GM19452 (cell line): ENCODE measurements at regions not wholly inside any gene's neighbourhood (a gene's known extent, or its start where the extent isn't known, plus 50 kb on each side); places are given as distances from the start of the nearest gene placed in this dataset.
"Not testable (repeated sequence)": the region's sequence is repeated elsewhere in the genome, so short reads cannot be mapped to it uniquely, and the experiment has no call there.

Source experiments
- ATAC-seq: cut with Tn5 transposase; IDR thresholded peaks from one replicate; pipeline ENCODE4 v1.9.1; 2021; ENCODE audit not compliant: unreplicated experiment

DNA sequence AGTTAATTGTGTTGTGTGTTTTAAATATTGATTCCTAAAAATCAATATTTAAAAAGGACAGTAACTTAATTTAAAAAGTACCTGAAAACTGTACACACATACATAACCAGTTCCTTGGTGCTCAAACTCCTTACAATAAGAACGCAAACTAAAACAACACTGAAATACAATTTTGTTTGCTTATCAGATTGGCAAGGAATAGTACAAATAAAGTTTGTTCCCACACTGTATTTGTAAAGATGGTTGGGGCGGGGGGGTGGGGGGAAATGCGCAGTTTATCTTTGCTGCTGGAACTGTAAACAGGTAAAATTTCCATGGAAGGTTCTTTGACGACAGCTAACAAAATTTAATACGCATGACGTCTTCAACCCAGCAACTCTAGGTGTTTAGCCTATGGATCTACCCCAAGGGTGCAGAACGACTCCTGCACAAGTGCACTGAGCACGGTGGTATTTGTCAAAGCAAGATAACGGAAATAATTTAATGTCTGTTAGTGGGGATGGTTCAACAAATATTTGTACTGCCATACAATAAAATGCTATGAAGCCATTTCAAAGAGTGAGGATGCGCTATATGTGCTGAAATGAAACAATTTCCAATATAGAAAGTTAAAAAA lies 96.5 kb downstream of the ING1 start:
- ATAC-seq = no peak

DNA sequence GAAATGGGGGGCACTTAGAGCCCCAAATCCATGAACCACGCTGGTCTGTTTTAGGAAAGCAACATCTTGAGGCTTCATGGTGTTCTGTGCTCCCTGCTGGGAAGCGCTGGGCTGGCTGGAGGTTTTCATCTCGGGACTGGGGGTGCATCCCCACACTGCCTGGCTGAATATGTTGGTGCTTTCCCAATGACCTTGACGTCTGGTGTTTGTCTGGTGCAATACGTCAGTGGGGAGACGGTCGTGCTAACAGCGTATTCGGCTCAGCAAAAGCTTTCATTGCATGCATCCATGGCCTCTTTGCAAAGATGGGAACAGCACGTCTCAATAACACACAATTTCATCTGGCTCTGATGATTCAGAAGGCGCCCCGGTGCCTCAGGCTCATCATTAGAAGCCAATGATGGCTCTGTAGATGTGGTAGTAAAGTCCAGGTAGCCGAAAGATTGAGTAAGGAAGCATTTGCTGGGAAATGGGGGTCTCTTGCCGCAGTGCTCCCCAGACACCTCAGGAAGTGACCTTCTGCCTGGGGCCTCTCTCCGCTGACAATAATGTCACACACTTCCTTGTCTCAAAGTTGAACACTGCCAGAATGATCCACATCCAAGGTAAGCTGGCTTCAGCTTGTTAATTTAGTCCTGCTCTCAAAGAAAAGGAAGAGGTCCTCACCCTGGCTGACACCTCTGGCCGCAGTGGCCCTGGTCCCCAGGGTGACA lies 97.7 kb downstream of the ING1 start:
- no peak for ATAC-seq

DNA sequence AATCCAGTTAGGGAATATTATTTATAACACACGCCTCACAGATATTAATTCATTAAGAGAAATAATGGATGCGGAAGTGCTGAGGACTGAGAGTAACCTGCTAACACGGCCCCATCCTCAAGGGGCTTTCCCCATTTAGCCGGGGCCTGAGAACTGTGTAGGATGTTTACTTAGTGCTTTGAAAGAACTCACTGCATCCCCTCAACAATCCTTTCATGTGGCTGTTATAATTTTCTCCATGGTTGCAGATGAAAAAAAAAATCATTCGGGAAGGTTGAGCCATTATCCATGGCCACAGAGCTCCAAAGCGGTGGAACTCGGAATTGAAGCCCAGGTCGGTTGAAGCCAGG lies 98.2 kb downstream of the ING1 start:
- no peak for ATAC-seq

DNA sequence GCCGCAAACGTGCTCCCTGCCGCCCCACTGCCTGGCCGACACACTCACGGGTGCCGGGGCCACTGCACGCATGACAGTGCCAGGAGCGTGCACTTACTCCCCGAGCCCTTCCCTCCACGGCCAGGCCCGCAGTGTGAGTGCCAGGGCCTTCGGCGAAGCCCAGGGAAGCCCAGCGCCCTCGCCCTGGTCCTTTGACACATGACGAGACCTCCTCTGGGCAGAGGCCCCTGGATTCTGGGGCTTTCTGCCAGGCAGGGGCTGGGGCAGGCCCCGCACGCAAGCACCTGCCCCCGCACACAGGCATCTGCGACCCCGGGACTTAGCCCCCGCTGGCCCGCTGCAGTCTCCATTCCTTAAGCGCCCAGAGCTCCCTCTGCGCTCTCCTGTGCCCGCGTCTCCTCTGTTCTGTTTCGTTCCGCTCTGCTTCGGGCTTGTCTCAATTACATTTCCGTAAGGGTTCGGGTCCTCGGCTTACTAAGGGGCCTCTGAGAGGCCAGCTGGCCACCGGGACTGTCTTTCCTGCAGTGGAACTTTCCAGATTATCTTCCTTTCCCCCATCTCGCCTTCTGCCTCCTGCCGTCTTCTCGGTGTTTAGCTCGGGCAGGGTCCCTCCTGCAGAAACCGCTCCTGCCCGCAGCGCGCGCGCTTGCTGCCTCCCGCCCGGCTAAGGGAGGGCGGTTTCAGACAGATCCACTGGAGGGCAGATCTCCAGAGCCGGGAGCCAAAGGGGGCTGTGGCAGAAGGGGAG lies 98.8 kb downstream of the ING1 start:
- no peak for ATAC-seq

DNA sequence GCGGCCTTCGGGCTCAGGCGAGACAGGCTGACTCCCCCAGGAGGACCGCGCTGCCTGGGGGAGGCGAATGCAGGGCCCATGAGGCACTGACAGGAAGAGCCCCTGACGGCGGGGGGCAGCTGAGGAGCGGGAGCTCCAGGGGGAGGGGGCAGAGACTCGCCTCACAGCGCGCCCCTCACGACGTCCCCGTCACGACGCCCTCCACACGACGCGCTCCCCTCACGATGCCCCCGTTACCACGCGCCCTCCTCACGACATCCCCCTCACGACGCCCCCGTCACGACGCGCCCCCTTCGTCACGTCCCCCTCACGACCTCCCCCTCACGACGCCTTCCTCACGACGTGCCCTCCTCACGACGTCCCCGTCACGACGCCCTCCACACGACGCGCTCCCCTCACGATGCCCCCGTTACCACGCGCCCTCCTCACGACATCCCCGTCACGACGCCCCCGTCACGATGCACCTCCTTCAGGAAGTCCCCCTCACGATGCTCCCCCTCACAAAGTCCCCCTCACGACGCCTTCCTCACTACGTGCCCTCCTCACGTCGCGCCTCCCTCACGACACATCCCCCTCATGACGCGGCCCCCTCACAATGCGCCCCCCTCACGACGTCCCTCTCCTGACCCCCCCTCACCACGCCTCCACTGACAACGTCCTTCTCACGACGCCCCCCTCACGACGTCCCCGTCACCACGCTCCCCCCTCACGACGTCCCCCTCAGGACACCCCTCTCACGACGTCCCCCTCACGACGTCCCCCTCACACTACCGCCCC lies 99.6 kb downstream of the ING1 start:
- no peak for ATAC-seq

DNA sequence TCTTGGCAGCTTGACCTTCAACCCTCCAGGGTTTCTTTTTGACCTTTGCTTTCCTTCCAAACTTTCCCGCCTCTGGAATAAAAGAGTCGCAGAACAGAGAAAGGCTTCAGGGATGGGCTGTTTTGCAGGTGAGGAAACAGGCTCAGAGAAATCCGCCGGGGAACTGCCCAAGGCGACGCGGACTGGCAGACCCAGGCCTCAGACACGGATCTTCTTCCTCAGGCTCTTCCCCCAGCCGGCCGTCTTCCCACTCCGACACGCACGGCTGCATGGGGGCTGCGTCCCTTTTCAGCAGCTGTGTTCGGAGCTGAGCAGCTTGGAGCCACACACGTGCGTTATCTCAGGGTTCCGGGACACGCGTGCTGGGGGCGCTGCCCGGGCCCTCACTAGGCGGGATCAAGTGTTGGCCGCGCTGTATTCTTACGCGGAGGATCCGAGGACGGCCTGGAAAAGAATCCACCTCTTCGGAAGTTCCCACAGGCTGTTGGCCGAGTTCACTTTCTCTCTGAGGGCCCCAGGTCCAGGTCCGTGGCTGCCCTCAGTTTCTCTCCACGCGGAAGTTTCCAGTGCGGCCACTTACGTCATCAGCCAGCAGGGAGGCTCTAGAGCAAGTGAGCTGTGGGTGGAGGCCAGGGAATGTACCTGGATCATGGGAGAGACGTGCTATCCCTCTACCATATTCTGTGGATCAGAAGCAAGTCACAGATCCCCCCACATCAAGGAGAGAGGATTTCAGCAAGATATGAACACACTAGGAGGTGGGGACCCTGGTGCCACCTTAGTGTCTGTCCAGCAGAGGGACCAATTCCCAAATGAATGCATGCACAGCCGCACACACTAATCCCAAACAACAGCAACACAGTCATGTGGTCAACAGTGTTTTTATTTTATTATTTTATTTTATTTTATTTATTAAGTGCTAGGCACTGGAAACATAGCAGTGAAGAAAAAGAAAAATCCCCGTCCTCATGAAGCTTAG lies 100.4 kb downstream of the ING1 start:
- ATAC-seq = no peak

DNA sequence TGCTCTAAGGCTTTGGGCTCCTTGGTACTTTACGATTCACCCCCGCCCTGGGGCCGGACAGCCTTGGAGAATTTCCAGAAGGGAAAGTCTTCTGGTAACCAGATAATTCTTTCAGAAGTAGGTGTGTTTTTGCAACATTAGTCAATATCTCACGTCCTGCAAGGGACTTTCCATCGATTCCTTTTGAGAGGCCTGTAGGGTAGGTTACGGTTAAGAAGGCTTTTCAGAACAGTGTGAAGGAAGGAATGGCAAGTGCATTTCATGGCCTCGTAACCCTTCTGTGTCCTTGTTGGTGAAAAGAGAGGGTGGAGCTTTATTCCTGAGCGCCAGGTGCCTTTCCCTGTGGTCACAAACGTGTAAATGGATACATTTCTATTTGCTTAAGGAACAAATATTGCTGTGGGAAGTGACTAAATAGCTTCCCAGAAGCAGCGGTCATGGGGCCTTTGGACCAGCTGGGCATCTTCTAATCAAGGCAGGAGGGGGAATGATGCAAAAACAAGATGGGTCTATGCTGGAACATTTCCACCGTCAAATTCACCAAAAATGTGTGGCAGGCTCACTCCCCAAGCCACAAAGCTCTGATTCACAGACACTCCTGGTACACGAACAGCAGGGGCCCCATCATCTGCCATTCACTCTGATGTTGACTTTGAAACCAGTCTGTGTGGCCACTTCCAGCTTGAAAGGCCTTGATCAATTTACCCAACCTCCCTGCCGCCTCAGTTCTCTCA lies 99.2 kb downstream of the ANKRD10 start:
- no peak for ATAC-seq

DNA sequence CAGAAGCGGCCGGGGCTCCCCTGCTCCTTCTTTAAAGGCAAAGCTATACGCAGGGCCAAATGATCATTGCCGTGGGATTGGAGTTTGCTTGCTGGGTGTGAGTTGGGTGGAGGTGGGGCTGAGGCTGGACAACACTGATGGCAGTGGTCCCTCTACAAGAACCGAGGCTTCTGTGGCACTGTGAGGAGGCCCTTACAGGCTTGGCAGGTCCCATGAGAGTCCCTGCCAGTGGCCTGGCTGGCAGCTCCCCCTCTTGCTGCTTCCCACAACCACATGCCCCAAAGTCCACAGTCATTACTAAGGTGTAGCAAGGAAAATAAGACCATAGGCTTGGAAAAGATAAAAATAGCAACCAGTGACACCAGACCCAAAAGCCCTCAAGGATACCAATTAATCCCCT lies 98.4 kb downstream of the ANKRD10 start:
- ATAC-seq = no peak

DNA sequence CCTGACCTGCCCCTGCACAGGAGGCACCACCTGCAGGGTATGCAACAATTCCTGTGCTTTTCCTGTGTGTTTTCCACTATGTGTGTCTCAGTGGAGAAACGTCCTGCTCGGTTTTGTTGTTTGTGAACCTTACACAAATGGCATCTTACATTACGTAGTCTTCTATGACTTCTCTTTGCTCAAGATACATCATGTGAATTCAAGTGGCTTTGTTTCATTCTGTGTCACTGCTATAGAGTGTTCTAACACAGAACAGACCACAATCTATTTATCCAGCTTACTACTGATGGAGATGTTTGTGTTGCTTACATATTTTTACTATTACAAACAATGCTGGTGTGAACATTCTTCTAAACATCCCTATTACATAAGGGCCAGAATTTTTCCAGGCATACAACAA lies 97.7 kb downstream of the ANKRD10 start:
- ATAC-seq = no peak

DNA sequence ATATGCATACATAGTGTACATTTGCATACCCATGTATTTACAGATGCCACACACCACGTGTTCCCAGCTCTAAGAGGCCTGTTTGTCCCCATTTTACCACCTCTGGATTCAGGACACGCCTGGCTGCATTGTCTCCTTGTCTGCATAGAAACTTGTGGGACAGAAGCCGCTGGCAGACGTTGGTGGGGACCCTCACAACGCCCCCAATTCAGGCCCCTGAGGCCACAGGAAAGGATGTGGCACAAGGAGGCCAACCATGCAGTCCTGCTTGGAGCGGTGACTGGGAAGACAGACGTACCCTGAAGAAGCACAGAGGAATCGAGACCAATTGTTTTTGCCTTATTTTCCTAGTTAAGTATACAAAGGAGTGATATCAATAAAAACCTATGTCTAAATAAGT lies 96.1 kb downstream of the ANKRD10 start:
- ATAC-seq = no peak

DNA sequence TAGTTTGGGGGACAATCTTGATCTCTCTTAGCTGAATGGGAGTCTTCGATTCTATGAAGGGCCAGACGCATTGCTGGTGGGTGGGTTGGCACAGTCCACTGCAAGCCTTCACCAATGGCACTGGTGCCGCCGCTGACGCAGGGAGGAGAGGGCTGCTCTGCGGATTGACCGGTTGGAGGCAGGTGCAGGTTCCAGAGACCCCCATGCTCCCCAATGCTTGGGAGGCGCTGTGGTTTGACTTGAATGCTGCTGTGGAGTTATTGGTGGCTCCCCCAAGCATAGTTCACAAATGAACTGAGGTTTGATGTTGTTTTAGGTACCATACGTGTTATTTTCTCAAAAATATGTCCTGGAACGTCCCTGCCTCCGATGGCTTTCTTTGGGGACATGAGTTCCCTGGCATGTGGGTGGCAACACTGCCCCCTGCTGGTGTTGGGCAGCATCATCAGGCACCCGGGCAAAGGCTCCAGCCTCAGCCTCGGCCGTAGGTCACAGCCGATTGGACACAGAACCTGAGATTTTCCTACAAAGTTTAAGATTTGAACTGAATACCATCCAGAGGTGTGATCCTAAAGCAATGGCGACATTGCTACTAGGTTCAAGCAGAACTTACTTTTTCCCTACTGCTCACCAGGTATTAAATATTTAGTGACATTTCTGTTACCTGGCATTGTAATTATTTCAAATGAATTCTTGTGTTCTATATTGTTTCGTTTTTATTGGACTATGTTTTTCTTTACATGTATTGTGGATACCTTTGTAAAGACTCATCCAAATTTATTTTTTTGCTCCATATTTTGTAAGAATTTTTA lies 95.5 kb downstream of the ANKRD10 start:
- peak; percentile 85 for ATAC-seq

DNA sequence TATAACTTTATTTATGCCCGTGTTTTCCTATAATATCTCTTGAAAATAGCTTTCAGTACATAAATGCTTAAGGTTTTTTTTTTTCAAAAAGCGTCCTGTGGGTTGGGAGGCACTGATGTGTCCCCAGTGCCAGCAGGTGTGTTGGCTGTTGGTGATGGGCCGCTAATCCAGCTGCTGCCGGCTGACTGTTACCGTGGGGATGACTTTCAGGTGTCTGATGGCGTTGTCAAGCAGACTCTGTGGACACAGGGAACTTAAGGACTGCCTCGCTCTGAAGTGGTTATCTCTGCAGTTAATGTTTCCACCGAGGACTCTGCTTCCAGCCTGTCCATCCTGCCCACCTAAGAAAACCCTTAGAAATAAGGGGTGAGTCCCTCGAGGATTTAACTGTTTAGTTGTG lies 94.5 kb downstream of the ANKRD10 start:
- no peak for ATAC-seq

DNA sequence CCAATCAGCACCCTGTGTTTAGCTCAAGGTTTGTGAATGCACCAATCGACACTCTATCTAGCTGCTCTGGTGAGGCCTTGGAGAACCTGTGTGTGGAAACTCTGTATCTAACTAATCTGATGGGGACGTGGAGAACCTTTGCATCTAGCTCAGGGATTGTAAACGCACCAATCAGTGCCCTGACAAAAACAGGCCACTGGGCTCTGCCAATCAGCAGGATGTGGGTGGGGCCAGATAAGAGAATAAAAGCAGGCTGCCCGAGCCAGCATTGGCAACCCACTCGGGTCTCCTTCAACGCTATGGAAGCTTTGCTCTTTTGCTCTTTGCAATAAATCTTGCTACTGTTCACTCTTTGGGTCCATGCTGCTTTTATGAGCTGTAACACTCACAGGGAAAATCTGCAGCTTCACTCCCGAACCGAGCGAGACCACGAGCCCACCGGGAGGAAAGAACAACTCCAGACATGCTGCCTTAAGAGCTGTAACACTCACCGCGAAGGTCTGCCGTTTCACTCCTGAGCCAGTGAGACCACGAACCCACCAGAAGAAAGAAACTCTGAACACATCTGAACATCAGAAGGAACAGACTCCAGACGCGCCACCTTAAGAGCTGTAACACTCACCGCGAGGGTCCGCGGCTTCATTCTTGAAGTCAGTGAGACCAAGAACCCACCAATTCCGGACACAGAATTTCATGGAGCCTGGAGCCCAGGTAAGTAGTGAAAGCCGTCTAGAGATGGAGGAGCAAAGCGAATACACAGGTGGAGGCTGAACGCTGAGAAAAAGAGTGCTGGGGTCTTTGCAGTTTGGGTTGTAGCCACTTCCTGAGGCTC lies 92.8 kb downstream of the ANKRD10 start:
- ATAC-seq = not testable (repeated sequence)

DNA sequence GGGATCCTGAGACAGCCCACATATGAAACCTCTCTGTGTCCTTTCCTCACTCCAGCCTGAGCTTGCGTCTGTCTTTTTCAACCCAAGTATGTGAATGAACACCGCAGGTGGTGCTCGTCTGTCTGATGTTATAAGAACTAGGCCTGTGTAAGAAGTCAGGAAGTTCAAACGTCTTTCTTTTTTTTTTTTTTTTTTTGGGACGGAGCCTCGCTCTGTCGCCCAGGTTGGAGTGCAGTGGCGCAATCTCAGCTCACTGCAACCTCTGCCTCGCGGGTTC lies 92.3 kb downstream of the ANKRD10 start:
- no peak for ATAC-seq

DNA sequence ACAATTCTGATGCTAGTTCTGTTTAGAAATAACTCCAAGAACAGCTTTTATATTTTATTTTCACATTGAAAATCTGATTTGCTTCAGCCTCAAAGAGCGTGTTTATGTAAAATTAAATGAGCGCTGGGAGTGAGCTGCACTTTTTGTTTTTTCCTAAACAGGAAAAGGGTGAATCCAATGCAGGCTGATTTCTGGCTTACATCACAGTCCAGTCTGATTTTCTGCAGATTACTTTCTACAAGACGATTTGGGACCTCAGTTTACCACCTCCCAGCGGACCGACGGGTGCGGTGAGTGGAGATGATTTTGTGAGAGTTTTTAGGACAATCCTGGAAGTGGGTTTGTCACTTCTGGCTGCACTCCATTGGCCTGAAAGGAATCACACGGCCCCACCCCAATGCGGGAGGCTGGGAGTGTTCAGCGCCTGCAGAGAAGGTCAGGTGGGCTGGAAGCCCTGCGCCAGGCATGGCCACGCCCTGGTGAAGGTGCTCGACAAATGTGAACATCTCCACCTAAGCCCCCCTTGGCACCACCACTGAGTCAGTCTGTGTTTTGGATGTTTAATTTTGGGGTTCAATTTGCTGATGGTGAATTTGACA lies 90.1 kb downstream of the ANKRD10 start:
- no peak for ATAC-seq

DNA sequence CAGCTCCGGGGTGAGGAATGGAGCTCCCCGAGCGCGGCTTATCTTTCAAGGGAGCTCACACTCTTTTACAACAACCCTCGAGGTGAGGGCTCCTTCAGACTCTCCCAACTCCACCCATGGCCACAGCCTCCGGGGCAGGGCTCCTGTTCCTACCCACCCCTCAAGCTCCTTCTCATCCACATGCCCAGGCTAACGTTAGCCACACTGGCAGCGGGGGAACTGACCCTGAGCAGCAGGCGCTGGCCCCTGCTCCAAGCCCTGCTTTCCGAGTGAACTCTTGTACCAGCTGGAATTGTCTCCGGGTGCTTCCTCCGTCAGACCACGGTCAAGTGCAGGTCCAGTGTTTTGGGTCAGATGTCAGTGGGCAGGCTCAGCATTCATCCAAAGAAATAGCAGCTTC lies 89.4 kb downstream of the ANKRD10 start:
- ATAC-seq = no peak

DNA sequence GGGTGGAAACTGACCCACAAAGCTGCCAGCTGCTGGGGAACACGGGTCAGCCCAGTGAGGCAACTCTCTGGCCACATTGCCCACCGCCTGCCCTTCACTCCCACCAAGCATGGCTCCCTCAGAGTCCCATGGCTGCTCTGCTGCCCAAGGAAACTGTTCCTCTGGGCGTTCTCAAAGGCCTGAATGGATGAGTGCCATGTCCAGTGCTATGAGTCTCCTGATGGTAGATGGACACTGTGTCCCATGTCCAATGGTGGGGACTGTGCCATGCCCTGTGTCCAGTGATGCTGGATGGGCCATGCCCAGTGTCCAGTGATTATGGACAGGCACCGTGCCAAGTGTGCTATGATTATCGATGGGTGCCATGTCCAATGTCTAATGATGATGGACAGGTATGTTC lies 88.8 kb downstream of the ANKRD10 start:
- ATAC-seq = no peak
